ENCODE measurements at regions not wholly inside any gene's neighbourhood (a gene's known extent, or its start where the extent isn't known, plus 50 kb on each side); places are given as distances from the start of the nearest gene placed in this dataset.

DNA sequence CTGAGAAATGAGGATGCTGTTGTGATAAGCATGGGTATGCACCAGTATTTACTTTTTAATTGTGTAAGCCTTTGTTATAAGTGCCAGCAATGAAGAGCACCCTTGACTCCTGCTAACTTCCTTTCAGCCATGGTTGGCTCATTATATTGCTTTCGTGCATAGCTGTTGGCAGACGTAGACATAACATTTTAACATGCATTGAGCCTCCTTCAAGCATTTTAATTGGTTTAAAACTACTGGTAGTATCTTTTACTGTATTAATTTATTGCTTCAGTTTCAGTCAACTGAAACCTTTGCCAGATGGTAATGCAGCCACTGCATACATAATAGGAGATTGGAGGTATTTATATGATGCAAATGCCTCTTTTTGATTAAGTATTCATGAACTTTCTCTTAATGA is 1285.4 kb downstream of the PCDH18 start:
- DNase-seq = no peak

DNA sequence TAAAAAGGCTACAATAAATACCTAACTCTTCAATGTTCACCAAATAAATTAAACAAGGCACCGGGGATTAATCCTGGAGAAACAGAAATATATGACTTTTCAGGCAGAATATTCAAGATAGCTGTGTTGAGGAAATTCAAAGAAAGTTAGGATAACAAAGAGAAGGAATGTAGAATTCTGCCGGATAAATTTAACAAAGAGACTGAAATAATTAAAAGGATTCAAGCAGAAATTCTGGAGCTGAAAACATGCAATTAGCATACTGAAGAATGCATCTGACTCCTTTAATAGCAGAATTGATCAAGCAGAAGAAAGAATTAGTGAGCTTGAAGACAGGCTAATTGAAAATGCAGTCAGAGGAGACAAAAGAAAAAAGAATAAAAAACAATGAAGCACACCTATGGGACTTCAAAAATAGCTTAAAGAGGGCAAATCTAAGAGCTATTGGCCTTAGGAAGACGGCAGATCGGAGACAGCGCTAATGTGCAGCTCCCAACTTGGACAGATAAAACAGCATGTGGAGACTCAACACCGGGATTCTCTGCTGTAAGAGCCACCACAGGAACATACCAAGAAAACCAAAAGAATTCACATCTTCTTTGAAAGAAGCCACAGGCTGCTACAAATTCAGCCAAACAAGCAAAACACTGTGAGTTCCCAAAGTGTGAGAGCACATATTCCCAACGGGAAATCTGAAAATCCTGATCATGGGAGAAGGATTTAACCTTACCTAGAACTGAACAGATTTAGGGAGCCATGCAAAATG is 1290.9 kb downstream of the PCDH18 start:
- no peak for DNase-seq

GRCh38 chr4:136227315-136227714 is 1305.0 kb downstream of the PCDH18 start:
- DNase-seq = no peak

DNA sequence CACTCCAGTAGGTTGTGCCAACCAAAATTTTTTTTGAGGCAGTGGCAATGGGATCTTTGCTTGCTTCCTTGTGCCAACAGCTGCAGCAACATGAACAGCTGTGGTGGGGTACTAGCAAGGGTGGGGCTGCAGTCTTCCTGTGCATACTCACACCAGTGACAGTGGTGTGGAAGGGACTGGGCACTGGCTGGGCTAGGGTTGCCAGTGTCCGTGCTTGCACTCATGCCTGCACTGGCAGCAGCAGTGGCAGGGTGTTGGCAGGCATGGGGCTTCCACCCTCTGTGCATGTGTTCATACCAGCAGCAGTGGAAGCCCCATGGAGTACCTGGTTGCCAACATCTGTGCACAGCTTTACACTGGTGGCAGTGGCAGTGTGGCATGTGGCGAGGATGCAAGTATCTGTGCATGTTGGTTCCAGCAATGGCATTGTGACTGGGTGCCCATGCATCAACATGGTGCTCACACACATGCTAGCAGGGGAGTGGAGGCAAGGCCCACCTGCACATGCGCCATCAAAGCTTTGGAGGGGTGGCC is 1312.6 kb downstream of the PCDH18 start:
- DNase-seq = no peak

DNA sequence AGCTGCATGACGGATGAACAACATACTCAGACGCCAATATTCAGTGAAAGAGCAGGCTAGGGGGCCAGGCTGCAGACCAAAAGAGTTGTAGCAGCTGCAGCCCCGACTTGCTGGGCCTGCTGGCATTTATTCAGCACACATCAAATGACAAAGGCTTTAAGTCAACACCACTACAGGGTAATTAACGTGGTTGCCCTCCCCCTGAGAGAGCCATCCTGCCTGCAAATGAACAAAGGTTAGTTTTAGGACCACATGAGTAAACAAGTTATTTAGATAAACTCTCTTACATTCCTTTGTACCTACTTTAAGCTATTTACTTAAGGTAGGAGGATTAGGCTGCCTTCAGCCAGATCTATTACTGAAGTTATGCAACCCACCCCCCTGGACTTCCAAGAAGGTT is 1329.1 kb downstream of the PCDH18 start:
- DNase-seq = no peak

GRCh38 chr4:136198358-136198757 is 1333.9 kb downstream of the PCDH18 start:
- DNase-seq = no peak

DNA sequence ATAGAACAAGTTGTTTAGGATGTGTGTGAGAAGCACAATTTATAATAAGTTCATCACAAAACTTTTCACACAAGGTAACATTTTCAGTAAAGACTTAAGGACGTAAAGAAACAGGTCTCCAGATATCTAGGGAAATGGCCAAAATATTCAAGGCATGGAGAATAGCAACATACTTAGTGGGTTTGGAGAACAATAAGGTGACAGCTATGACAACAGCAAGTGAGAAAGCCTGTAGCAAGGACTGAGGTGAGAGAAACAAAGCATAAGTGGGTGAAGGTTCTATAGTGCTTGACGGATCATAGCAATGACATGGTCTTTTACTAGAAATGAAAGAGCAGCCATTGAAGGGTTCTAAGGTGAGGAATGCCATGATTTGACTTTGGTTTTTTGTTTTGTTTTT is 1337.3 kb downstream of the PCDH18 start:
- DNase-seq = no peak

DNA sequence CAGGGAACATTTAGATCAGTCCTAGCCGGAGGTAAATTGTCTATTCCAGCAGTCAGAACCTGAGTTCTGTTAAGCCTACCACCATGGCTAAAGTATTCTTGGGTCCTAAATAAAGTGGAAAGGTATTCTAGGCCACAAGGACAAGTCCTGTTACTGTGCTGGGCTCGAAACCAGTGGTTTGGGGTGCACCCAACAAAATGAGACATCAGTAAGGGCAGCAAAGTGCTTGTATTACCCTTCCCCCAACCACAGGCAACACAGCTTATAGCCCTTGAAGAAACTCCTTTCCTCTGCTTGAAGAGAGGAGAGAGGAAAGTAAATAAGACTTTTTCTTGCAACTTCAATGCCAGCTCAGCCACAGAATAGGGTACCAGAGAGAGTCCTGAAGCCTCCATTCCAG is 1345.6 kb downstream of the PCDH18 start:
- DNase-seq = no peak

DNA sequence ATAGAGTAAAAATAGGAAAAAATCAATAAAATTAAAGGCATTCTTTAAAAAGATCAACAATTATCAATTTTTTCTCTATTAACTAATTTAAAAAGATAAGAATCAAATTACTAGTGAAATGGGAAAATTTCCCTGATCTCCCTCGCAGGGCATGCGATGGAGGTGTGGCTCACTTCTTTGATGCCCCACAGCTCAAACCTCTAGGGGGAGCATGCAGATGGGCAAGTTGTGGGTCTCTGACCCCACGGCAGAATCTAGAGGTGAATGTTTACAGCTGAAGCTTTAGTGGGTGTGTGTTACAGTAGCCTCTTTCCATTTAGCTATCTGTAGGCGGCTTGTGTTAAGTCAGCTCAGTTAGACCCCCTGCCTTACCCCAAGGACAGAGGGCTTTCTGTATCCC is 1348.8 kb downstream of the PCDH18 start:
- DNase-seq = no peak

DNA sequence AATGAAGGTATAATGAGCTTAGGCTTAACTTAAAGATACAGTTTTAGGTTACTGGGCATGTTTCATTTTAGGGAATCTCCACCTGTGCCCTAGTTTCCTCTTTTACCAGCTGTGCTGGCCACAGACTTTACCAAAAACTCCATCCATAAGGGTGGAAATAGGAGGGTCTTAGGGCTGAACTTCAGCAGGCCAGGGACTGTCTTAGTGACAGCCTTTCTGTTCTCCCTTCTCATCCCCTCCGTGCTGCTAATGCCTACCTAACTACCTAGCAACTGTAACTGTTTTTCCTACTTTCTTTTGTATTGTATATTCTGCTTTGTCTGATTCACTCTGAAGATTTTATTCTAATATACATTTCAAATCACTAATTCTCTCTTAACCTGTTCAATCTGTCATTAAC is 1375.3 kb downstream of the PCDH18 start:
- no peak for DNase-seq

- DNase-seq = no peak
Measured at GRCh38 chr4:136150046-136150445, 1382.2 kb downstream of the PCDH18 start.

DNA sequence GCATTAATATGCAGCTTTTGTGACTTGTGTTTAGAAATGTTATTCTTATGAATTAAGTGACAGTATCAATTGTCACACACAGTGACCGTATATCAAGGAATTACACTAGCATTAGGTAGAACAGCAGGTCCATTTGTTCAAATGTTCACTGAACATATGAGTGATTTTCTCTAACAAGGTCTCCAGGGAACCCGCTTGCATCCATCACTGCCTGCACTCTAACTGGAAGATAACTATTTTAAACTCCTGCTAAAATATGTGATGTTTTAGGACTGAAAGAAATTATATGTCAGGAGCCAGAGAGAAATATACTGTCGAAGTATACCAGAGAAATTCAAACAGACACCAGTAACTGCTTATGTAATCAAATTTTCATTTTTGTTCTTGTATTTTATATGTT is 1395.7 kb downstream of the PCDH18 start:
- DNase-seq = no peak

DNA sequence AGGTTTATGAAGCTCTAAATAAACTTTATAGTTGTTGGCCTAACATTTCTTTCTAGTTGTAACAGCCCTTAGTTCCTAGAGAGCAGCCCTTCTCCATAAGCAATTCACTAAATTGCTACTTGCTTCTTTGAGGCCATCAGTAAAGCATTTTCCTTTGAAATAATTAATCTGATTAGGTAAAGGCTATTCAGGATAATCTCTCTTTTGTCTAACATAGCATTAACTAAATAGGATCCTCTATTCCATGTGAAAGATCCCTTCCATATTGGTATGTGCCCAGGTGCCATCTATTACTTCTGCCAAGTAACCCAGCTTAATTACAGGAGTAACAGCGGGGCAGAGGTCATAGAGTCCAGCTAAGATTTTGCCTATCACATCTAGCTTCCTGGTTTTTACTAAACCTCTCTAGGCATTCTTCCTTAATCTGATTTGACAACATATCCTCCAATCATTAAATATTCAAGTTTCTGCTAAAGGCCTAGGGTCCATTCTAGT is 1408.0 kb downstream of the PCDH18 start:
- no peak for DNase-seq

GRCh38 chr4:136121426-136121825 is 1410.9 kb downstream of the PCDH18 start:
- no peak for DNase-seq

- no peak for DNase-seq
Measured at GRCh38 chr4:136113921-136114320, 1418.4 kb downstream of the PCDH18 start.

- DNase-seq = no peak
Measured at GRCh38 chr4:136112116-136112515, 1420.2 kb downstream of the PCDH18 start.

DNA sequence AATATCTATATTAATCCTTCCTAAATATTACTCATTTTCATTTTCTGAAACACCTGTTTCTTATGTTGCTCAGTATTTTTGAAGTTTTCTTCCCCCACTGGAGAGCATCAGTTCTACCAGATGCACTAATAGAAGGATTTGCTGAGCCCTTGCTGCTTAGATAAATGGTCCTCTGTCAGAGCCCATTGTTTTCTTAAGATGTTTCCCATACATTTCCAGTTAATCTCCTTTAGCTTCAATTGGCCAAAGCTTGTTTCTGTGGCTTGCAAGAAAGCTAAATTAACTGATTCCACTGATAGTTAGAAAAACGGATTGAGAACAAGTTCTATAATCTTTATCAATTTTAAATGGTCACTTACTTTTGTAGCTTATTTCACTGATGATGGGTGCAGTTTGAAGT is 1425.5 kb downstream of the PCDH18 start:
- no peak for DNase-seq

DNA sequence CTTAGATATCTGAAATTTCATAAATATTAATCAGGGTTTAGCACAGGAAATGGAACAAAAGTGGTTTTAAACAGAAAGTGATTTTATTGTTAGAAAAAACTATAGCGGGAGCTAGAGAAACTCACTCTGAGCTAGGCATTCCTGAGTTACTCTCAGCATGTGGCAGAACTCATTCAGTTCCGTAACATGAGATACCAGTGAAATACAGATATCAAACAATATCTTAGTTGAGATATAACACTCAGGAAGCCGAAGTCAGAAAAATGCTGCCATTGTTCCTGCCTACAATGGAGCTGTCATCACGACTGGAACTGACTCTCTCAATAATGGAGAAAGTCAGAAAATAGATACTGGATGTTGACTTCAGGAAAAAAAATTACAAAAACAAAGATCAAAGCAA is 1428.7 kb downstream of the PCDH18 start:
- no peak for DNase-seq

DNA sequence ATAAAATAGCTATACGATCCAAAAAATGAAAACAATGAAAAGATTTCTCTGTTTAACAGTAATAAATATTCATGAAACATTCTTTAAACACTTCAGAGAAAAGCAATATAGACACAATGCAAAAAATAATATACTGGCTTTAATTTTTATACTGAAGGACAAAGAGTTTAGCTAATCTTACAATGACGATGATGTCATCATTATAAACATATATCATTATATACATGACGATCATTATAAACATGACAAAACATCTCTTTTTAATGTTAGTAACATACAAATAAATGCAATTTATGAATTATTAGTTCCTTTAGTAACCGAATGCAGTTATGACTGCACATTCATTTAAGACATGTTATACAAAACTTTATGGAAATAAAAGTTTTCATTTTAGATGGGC is 1434.6 kb downstream of the PCDH18 start:
- DNase-seq = no peak

DNA sequence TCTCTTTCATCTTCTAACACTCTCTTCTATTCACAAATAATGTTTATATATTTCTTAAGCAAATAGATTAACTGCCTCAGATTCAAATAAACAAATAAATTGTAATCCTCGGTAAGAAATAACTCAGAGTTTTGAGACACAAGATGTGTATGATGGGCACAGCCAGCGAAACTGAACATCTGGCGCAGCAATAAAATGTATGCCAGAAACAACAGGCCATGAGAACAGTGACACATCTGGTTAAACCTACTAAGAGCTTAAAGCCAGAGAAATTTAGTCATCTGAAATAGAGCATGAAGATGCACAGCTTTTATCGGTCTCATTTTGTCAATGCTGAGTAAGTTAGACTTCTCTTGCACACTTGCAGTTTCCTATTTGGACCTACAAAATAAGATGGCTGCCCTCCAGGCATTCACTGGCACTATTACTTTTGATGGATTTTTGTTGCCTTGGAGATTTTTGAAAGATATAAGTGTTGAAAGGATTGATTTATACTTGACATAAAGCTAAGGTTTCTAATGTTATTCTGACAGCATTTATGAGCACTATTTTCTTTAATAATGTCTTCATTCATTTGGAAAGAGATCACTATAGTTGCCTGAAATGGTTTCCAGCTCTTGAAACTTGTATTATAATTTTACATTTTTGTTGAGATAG is 1444.0 kb downstream of the PCDH18 start:
- DNase-seq = no peak

DNA sequence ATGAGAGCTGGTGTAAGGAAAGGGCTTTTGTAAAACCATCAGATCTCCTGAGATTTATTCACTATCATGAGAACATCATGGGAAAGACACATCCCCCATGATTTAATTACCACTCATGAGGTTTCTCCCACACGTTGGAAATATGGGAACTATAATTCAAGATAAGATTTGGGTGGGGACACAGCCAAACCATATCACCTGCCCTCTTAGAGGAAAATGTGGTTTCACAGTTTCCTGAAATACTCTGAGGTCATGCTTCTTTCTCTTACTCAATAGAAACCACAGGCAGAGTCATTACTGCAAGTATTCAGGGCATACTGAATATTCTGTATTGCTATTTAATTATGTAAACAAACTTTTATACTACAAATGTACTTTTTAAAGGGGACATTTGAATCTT is 1453.3 kb downstream of the PCDH18 start:
- DNase-seq = no peak

- DNase-seq = no peak
Measured at GRCh38 chr4:136056748-136057147, 1475.5 kb downstream of the PCDH18 start.

DNA sequence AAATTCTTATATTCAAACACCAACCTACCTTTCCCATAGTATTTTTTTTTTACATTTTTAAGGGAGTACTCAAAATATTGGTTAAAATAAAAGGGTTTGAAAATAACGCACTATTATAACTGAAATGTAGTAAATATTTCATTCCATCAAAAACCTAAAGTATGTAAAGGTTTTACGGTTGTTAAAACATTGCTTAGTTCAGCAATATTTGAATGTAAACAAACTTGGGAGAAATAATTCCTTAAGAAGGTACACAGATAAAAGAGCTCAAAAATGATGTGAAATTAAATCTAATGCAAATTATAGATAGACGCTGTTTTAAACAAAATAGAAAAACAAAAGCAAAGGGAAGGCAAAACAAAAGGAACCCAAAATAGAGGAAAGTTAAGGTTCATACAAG is 1476.9 kb downstream of the PCDH18 start:
- DNase-seq = no peak

GRCh38 chr4:136036744-136037143 is 1495.5 kb downstream of the PCDH18 start:
- no peak for DNase-seq

Measured in occipital lobe (tissue), 1 donor.